OCI-LY3 (cell line): ENCODE measurements at regions not wholly inside any gene's neighbourhood (a gene's known extent, or its start where the extent isn't known, plus 50 kb on each side); places are given as distances from the start of the nearest gene placed in this dataset.

Experiments
- H2AFZ ChIP-seq: fragments of 200-600, 300-600 bp; shearing (Covaris generic); 2 replicates; pipeline ENCODE4 v1.6.0; 2014; ENCODE audit warnings: antibody characterized with exemption, low read depth, low read length
- H3K27ac ChIP-seq: fragments of 200-600, 300-600 bp; sonication (generic); 2 replicates; pipeline ENCODE4 v1.5.1; 2014; ENCODE audit warnings: mild to moderate bottlenecking, low read length, moderate library complexity, mixed read lengths
- H3K27me3 ChIP-seq: fragments of 200-600, 300-600 bp; sonication (generic); 2 replicates; pipeline ENCODE4 v1.6.1; 2014; ENCODE audit warnings: low read depth, low read length, mixed read lengths
- H3K36me3 ChIP-seq: fragments of 200-600, 300-600 bp; sonication (generic); replicated peaks from 2 replicates; pipeline ENCODE3; 2014; ENCODE audit warnings: low read depth, low read length, mixed read lengths
- H3K4me1 ChIP-seq: fragments of 300-600, 200-600 bp; sonication (generic); 2 replicates; pipeline ENCODE4 v1.6.1; 2014; ENCODE audit warnings: low read length, mixed read lengths
- H3K4me2 ChIP-seq: fragments of 200-600, 300-600 bp; sonication (generic); 2 replicates; pipeline ENCODE4 v1.6.1; 2014; ENCODE audit warnings: low read length, mixed read lengths
- H3K4me3 ChIP-seq: fragments of 300-600, 200-600 bp; sonication (generic); 2 replicates; pipeline ENCODE4 v1.5.1; 2014; ENCODE audit warnings: antibody characterized with exemption, mild to moderate bottlenecking, low read length, moderate library complexity
- H3K79me2 ChIP-seq: fragments of 300-600, 200-600 bp; shearing (Covaris generic); 2 replicates; pipeline ENCODE4 v1.6.1; 2014; ENCODE audit warnings: mild to moderate bottlenecking, low read length, mixed read lengths
- H3K9ac ChIP-seq: fragments of 300-600, 200-600 bp; shearing (Covaris generic); 2 replicates; pipeline ENCODE4 v1.6.0; 2014; ENCODE audit warnings: mild to moderate bottlenecking, low read length, moderate library complexity
- H3K9me3 ChIP-seq: fragments of 200-600, 300-600 bp; shearing (Covaris generic); 2 replicates; pipeline ENCODE4 v1.6.1; 2014; ENCODE audit warnings: low read length, mixed read lengths; ENCODE audit not compliant: insufficient read depth
- H4K20me1 ChIP-seq: fragments of 200-600, 300-600 bp; sonication (generic); 2 replicates; pipeline ENCODE4 v1.6.1; 2016; ENCODE audit warnings: low read length, mixed read lengths; ENCODE audit not compliant: insufficient read depth
- EZH2phosphoT487 ChIP-seq: fragments of 200-600 bp; shearing (Covaris generic); IDR thresholded peaks from 2 replicates; pipeline ENCODE4 v1.6.1; 2018; ENCODE audit warnings: antibody characterized with exemption, mixed run types, low read depth
- TF ChIP-seq, protein P1 (sequence below): fragments of 200-600, 300-600 bp; sonication (generic); IDR thresholded peaks from 2 replicates; pipeline ENCODE4 v1.5.1; 2014; ENCODE audit warnings: antibody characterized with exemption, low read length, low read depth

GRCh38 chr22:22974156-22974555 lies 86.5 kb downstream of the IGLL5 start:
- H3K4me1 ChIP-seq: no peaks in the 10 kb centered on the region
- peaks cover 91% of the 10 kb centered on the region for H3K79me2 ChIP-seq
- peaks cover 50% of the 10 kb centered on the region for H3K36me3 ChIP-seq
- no peaks in the 10 kb centered on the region for H3K27me3 ChIP-seq
- no peak overlapping the region for H3K4me2 ChIP-seq
- peaks cover 65% of the 10 kb centered on the region for H4K20me1 ChIP-seq
- TF ChIP-seq, protein P1, sequence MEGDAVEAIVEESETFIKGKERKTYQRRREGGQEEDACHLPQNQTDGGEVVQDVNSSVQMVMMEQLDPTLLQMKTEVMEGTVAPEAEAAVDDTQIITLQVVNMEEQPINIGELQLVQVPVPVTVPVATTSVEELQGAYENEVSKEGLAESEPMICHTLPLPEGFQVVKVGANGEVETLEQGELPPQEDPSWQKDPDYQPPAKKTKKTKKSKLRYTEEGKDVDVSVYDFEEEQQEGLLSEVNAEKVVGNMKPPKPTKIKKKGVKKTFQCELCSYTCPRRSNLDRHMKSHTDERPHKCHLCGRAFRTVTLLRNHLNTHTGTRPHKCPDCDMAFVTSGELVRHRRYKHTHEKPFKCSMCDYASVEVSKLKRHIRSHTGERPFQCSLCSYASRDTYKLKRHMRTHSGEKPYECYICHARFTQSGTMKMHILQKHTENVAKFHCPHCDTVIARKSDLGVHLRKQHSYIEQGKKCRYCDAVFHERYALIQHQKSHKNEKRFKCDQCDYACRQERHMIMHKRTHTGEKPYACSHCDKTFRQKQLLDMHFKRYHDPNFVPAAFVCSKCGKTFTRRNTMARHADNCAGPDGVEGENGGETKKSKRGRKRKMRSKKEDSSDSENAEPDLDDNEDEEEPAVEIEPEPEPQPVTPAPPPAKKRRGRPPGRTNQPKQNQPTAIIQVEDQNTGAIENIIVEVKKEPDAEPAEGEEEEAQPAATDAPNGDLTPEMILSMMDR: no peak
- no peak for TF ChIP-seq EZH2phosphoT487
- H3K27ac ChIP-seq: no peak overlapping the region
- no peaks in the 10 kb centered on the region for H3K9me3 ChIP-seq
- no peak overlapping the region for H3K9ac ChIP-seq
- H3K4me3 ChIP-seq: no peak overlapping the region
- no peak overlapping the region for H2AFZ ChIP-seq

- no peaks in the 10 kb centered on the region for H3K9me3 ChIP-seq
- H3K4me2 ChIP-seq: no peak overlapping the region
- peaks cover 89% of the 10 kb centered on the region for H3K79me2 ChIP-seq
- H3K27ac ChIP-seq: no peak overlapping the region
- H3K27me3 ChIP-seq: no peaks in the 10 kb centered on the region
- no peak overlapping the region for H3K4me3 ChIP-seq
- H4K20me1 ChIP-seq: peaks cover 68% of the 10 kb centered on the region
- no peaks in the 10 kb centered on the region for H3K4me1 ChIP-seq
- no peak overlapping the region for H3K9ac ChIP-seq
- peaks cover 58% of the 10 kb centered on the region for H3K36me3 ChIP-seq
- H2AFZ ChIP-seq: no peak overlapping the region
- TF ChIP-seq EZH2phosphoT487: no peak
- TF ChIP-seq, protein P1: no peak
Observed at GRCh38 chr22:22974795-22975580, 87.4 kb downstream of the IGLL5 start.

DNA sequence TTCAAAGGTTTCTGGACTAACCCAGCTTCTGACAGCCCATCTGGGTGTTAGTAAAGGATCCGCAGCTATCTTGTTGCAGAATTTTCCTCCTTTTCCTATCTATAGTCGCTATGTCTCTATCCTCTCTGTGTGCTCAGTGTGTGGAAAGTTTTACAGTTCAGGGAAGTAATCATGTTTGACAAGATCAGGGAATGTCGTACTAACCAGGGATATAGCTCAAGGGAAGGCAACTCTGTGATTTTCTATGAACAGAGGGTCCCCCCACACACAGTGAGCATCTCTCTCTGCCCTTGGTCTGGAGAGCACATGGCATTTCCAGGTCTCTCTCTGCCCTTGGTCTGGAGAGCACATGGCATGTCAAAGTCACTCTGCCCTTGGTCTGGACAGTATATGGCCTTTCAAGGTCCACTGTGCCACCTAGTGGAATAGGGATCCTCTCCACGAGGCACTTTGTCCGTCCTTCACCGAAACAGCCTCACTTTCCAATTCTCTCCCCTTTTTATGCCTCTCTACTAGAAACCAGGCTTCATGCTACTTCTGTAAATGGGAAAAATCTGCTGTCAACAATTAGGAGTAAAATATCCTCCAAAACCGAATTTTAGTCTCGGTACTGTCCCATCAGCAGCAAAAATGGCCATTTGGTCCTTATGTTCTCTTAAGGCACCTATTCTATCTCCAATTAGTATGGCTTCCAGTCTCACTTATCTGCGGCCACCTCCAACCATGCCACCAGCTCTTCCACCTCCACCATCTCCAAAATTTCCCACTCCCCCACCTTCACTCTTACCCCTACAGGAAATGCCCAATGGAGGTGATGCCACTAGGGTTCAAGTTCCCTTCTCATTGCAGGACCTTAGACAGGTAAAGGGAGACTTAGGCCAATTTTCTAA lies 88.7 kb downstream of the IGLL5 start:
- peaks cover 7% of the 10 kb centered on the region; the same call in 1 of the 2 replicates for H3K9me3 ChIP-seq
- no peak overlapping the region for H2AFZ ChIP-seq
- H4K20me1 ChIP-seq: peaks cover 64% of the 10 kb centered on the region
- H3K27me3 ChIP-seq: no peaks in the 10 kb centered on the region
- TF ChIP-seq EZH2phosphoT487: no peak
- TF ChIP-seq, protein P1: 0 out of 2 replicates have a peak, but pooled peaks have one; percentile 9
- no peak overlapping the region for H3K4me3 ChIP-seq
- no peak overlapping the region for H3K4me2 ChIP-seq
- no peak overlapping the region for H3K27ac ChIP-seq
- H3K9ac ChIP-seq: no peak overlapping the region
- H3K79me2 ChIP-seq: peaks cover 80% of the 10 kb centered on the region
- no peaks in the 10 kb centered on the region for H3K4me1 ChIP-seq
- peaks cover 71% of the 10 kb centered on the region for H3K36me3 ChIP-seq
